ENCODE measurements at regions not wholly inside any gene's neighbourhood (a gene's known extent, or its start where the extent isn't known, plus 50 kb on each side); places are given as distances from the start of the nearest gene placed in this dataset.

DNA sequence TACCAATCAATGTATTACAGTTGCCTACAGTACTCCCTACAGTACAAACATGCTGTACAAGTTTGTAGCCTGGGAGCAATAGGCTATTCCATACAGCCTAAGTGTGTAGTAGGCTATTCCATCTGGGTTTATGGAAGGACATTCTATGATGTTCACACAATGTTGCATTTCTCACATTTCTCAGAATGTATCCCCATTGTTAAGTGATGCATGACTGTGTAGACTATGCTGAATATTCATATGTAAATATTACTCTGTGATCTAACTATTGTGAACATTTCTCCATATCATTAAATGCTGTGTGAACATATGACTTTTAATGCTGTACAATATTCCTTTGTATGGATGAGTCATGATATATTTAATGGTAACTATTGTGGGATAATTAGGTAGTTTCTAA, 139.2 kb upstream of the ADAMTS9 start:
- CTCF ChIA-PET = no interaction called here
- Histone ChIP-seq H3K4me3 (ENCODE audit: low read length) (no peak overlapping the region), H3K36me3 (ENCODE audit: insufficient read depth, low read length) (no peaks in the 10 kb centered on the region), H3K27me3 (ENCODE audit: insufficient read depth, low read length, poor library complexity, severe bottlenecking) (no peaks in the 10 kb centered on the region), H3K9me3 (ENCODE audit: low read length) (no peaks in the 10 kb centered on the region), H3K27ac (ENCODE audit: low read depth, low read length) (no peak overlapping the region), H3K4me1 (ENCODE audit: insufficient read depth, low read length) (no peaks in the 10 kb centered on the region)
- Mint-ChIP-seq H3K27ac (no peak overlapping the region), H3K4me3 (no peak overlapping the region), H3K27me3 (no peaks in the 10 kb centered on the region), H3K9me3 (peaks cover 0 to 8% (median 5%) of the 10 kb centered on the region in 5 donors), H3K36me3 (no peaks in the 10 kb centered on the region), H3K4me1 (no peaks in the 10 kb centered on the region)
- DNase-seq = no peak
- POLR2A ChIA-PET = no interaction called here

GRCh38 chr3:64825404-64826120, 137.8 kb upstream of the ADAMTS9 start:
- Histone ChIP-seq H3K36me3 (ENCODE audit: insufficient read depth, low read length) (no peaks in the 10 kb centered on the region), H3K4me3 (ENCODE audit: low read length) (no peak overlapping the region), H3K9me3 (ENCODE audit: low read length) (no peaks in the 10 kb centered on the region), H3K27me3 (ENCODE audit: insufficient read depth, low read length, poor library complexity, severe bottlenecking) (no peaks in the 10 kb centered on the region), H3K4me1 (ENCODE audit: insufficient read depth, low read length) (no peaks in the 10 kb centered on the region), H3K27ac (ENCODE audit: low read depth, low read length) (no peak overlapping the region)
- no peaks in the 10 kb centered on the region for H3K27me3 Mint-ChIP-seq
- peaks cover 0 to 8% (median 5%) of the 10 kb centered on the region in 5 donors for H3K9me3 Mint-ChIP-seq
- H3K4me1 Mint-ChIP-seq = no peaks in the 10 kb centered on the region
- no peaks in the 10 kb centered on the region for H3K36me3 Mint-ChIP-seq
- POLR2A ChIA-PET = no interaction called here
- no peak for DNase-seq
- no peak overlapping the region for H3K4me3 Mint-ChIP-seq
- H3K27ac Mint-ChIP-seq = no peak overlapping the region
- CTCF ChIA-PET = no interaction called here

- Mint-ChIP-seq H3K36me3 (no peaks in the 10 kb centered on the region), H3K9me3 (no peaks in the 10 kb centered on the region), H3K27ac (no peak overlapping the region), H3K4me3 (no peak overlapping the region), H3K4me1 (no peaks in the 10 kb centered on the region), H3K27me3 (no peaks in the 10 kb centered on the region)
- POLR2A ChIA-PET = no interaction called here
- Histone ChIP-seq H3K27ac (ENCODE audit: low read depth, low read length) (no peak overlapping the region), H3K36me3 (ENCODE audit: insufficient read depth, low read length) (no peaks in the 10 kb centered on the region), H3K4me1 (ENCODE audit: insufficient read depth, low read length) (no peaks in the 10 kb centered on the region), H3K4me3 (ENCODE audit: low read length) (no peak overlapping the region), H3K27me3 (ENCODE audit: insufficient read depth, low read length, poor library complexity, severe bottlenecking) (no peaks in the 10 kb centered on the region), H3K9me3 (ENCODE audit: low read length) (no peaks in the 10 kb centered on the region)
- DNase-seq = no peak
- CTCF ChIA-PET = no interaction called here
Measured at GRCh38 chr3:64824394-64824909, 136.7 kb upstream of the ADAMTS9 start.

DNA sequence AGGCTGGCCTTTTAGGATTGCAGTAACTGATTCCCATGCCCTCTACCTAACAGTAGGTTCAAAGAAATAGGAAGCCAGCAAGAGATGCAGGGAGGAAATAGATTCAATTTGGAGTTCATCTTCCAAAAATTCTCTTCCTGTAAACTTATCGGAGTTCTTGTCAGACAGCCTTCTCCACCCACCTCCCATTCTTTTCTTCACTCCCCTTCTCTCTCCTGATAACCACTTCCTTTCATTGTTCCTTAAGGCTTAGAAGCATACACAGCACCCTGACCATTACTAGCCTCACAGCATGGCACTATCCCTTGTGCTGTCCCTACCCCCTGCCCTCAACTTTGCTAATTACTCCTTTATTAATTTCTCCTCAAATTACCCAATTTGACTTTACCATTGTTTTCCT, 130.4 kb upstream of the ADAMTS9 start:
- Mint-ChIP-seq H3K27me3 (no peaks in the 10 kb centered on the region), H3K4me3 (no peak overlapping the region), H3K4me1 (no peaks in the 10 kb centered on the region), H3K36me3 (peaks cover 0 to 3% (median 0%) of the 10 kb centered on the region in 3 donors), H3K9me3 (peaks cover 0 to 6% (median 3%) of the 10 kb centered on the region in 5 donors), H3K27ac (no peak overlapping the region)
- Histone ChIP-seq H3K4me3 (ENCODE audit: low read length) (no peak overlapping the region), H3K27ac (ENCODE audit: low read depth, low read length) (no peak overlapping the region), H3K27me3 (ENCODE audit: insufficient read depth, low read length, poor library complexity, severe bottlenecking) (no peaks in the 10 kb centered on the region), H3K9me3 (ENCODE audit: low read length) (no peaks in the 10 kb centered on the region), H3K4me1 (ENCODE audit: insufficient read depth, low read length) (no peaks in the 10 kb centered on the region), H3K36me3 (ENCODE audit: insufficient read depth, low read length) (no peaks in the 10 kb centered on the region)
- POLR2A ChIA-PET = no interaction called here
- CTCF ChIA-PET = no interaction called here
- no peak for DNase-seq

DNA sequence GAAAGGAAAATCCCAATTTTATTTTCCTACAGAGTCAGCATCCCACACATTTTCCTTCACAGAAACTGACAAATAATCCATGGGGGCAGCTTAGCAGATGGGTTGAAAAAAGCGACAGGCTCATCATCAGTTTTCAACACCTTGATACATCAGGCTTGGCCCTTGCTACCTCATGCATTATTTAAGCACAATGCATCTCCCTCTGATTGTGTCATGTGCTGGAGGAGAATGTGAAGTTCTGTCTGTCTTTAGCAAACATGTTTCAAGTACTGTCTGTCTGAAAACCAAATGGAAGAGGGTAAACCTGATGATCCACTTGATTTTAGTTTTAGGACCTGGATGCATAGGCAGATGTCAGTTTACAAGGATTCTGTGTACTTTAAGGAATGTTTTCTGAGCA, 128.6 kb upstream of the ADAMTS9 start:
- Histone ChIP-seq H3K27ac (ENCODE audit: low read depth, low read length) (no peak overlapping the region), H3K27me3 (ENCODE audit: insufficient read depth, low read length, poor library complexity, severe bottlenecking) (no peaks in the 10 kb centered on the region), H3K9me3 (ENCODE audit: low read length) (no peaks in the 10 kb centered on the region), H3K36me3 (ENCODE audit: insufficient read depth, low read length) (no peaks in the 10 kb centered on the region), H3K4me1 (ENCODE audit: insufficient read depth, low read length) (no peaks in the 10 kb centered on the region), H3K4me3 (ENCODE audit: low read length) (no peak overlapping the region)
- Mint-ChIP-seq H3K27me3 (no peaks in the 10 kb centered on the region), H3K27ac (no peak overlapping the region), H3K9me3 (peaks cover 0 to 6% (median 3%) of the 10 kb centered on the region in 5 donors), H3K4me1 (no peaks in the 10 kb centered on the region), H3K36me3 (peaks cover 0 to 3% (median 0%) of the 10 kb centered on the region in 3 donors), H3K4me3 (no peak overlapping the region)
- POLR2A ChIA-PET = no interaction called here
- no peak for DNase-seq
- CTCF ChIA-PET = no interaction called here

GRCh38 chr3:64815789-64816188, 128.0 kb upstream of the ADAMTS9 start:
- no peak for DNase-seq
- H3K27me3 Mint-ChIP-seq = no peaks in the 10 kb centered on the region
- POLR2A ChIA-PET = no interaction called here
- H3K36me3 Mint-ChIP-seq = peaks cover 0 to 3% (median 0%) of the 10 kb centered on the region in 3 donors
- no peak overlapping the region for H3K4me3 ChIP-seq (ENCODE audit: low read length)
- no peaks in the 10 kb centered on the region for H3K9me3 ChIP-seq (ENCODE audit: low read length)
- CTCF ChIA-PET = no interaction called here
- no peak overlapping the region for H3K4me3 Mint-ChIP-seq
- peaks cover 0 to 6% (median 3%) of the 10 kb centered on the region in 5 donors for H3K9me3 Mint-ChIP-seq
- no peak overlapping the region for H3K27ac ChIP-seq (ENCODE audit: low read depth, low read length)
- H3K36me3 ChIP-seq (ENCODE audit: insufficient read depth, low read length) = no peaks in the 10 kb centered on the region
- H3K27me3 ChIP-seq (ENCODE audit: insufficient read depth, low read length, poor library complexity, severe bottlenecking) = no peaks in the 10 kb centered on the region
- no peak overlapping the region for H3K27ac Mint-ChIP-seq
- no peaks in the 10 kb centered on the region for H3K4me1 ChIP-seq (ENCODE audit: insufficient read depth, low read length)
- no peaks in the 10 kb centered on the region for H3K4me1 Mint-ChIP-seq

DNA sequence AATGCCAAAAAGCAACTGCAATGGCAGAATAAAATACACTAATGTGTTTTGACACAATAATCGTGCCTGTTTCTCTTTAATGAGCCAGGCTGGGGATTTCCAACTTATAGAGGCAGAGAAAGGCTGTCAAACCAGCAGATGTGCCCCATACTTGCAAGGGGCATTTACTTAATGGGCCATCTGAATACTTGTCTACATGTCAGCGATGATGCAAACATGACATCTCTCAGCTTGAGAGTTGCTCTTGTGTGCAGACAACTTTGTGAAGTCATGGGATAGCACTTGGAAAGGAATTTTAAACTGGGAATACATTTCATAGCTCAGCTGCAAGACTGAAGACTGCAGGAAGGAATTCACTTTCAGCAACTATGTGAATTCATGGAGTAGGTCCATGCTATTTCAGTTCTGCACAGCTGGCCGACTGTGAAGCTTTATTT, 127.4 kb upstream of the ADAMTS9 start:
- Mint-ChIP-seq H3K27ac (no peak overlapping the region), H3K36me3 (peaks cover 0 to 3% (median 0%) of the 10 kb centered on the region in 3 donors)
- POLR2A ChIA-PET = no interaction called here

GRCh38 chr3:64814351-64814750, 126.6 kb upstream of the ADAMTS9 start:
- Mint-ChIP-seq H3K4me3 (no peak overlapping the region), H3K27ac (no peak overlapping the region), H3K36me3 (peaks cover 0 to 3% (median 0%) of the 10 kb centered on the region in 3 donors), H3K27me3 (no peaks in the 10 kb centered on the region), H3K4me1 (no peaks in the 10 kb centered on the region), H3K9me3 (peaks cover 0 to 6% (median 3%) of the 10 kb centered on the region in 5 donors)
- no peak overlapping the region for H3K27ac ChIP-seq (ENCODE audit: low read depth, low read length)
- no peak overlapping the region for H3K4me3 ChIP-seq (ENCODE audit: low read length)
- no peak for DNase-seq
- no peaks in the 10 kb centered on the region for H3K9me3 ChIP-seq (ENCODE audit: low read length)
- no peaks in the 10 kb centered on the region for H3K4me1 ChIP-seq (ENCODE audit: insufficient read depth, low read length)
- POLR2A ChIA-PET = no interaction called here
- CTCF ChIA-PET = no interaction called here
- no peaks in the 10 kb centered on the region for H3K36me3 ChIP-seq (ENCODE audit: insufficient read depth, low read length)
- no peaks in the 10 kb centered on the region for H3K27me3 ChIP-seq (ENCODE audit: insufficient read depth, low read length, poor library complexity, severe bottlenecking)

More for the DNA sequence above, 127.4 kb upstream of the ADAMTS9 start:
- CTCF ChIA-PET = no interaction called here
- Histone ChIP-seq H3K4me1 (ENCODE audit: insufficient read depth, low read length) (no peaks in the 10 kb centered on the region), H3K9me3 (ENCODE audit: low read length) (no peaks in the 10 kb centered on the region), H3K27ac (ENCODE audit: low read depth, low read length) (no peak overlapping the region), H3K4me3 (ENCODE audit: low read length) (no peak overlapping the region), H3K36me3 (ENCODE audit: insufficient read depth, low read length) (no peaks in the 10 kb centered on the region), H3K27me3 (ENCODE audit: insufficient read depth, low read length, poor library complexity, severe bottlenecking) (no peaks in the 10 kb centered on the region)
- Mint-ChIP-seq H3K4me1 (no peaks in the 10 kb centered on the region), H3K9me3 (peaks cover 0 to 6% (median 3%) of the 10 kb centered on the region in 5 donors), H3K4me3 (no peak overlapping the region), H3K27me3 (no peaks in the 10 kb centered on the region)
- DNase-seq = no peak
